HT-29 (cell line): ENCODE measurements at regions not wholly inside any gene's neighbourhood (a gene's known extent, or its start where the extent isn't known, plus 50 kb on each side); places are given as distances from the start of the nearest gene placed in this dataset.
"Not testable (repeated sequence)": the region's sequence is repeated elsewhere in the genome, so short reads cannot be mapped to it uniquely, and the experiment has no call there.

ENCODE experiments used
- DNase-seq: peaks from one replicate; pipeline ENCODE4 v3.0.0-alpha.2; 2015; ENCODE audit warnings: low spot score

- DNase-seq = no peak
These were observed 201.8 kb upstream of the GK2 start for GRCh38 chr4:79609817-79610216.

- DNase-seq = no peak
These were observed 200.0 kb upstream of the GK2 start for GRCh38 chr4:79607979-79608378.

- no peak for DNase-seq
These were observed 196.1 kb upstream of the GK2 start for GRCh38 chr4:79604152-79604551.

GRCh38 chr4:79603681-79604080 is 195.7 kb upstream of the GK2 start:
- DNase-seq = no peak

GRCh38 chr4:79599691-79600090 is 191.7 kb upstream of the GK2 start:
- DNase-seq = no peak

GRCh38 chr4:79598801-79599200 is 190.8 kb upstream of the GK2 start:
- no peak for DNase-seq

GRCh38 chr4:79598214-79598613 is 190.2 kb upstream of the GK2 start:
- no peak for DNase-seq

GRCh38 chr4:79597266-79597665 is 189.2 kb upstream of the GK2 start:
- no peak for DNase-seq

- not testable (repeated sequence) for DNase-seq
These were observed 184.2 kb upstream of the GK2 start for GRCh38 chr4:79592218-79592617.

GRCh38 chr4:79588679-79589078 is 180.7 kb upstream of the GK2 start:
- no peak for DNase-seq

GRCh38 chr4:79587207-79587606 is 179.2 kb upstream of the GK2 start:
- DNase-seq = not testable (repeated sequence)

GRCh38 chr4:79585834-79586233 is 177.8 kb upstream of the GK2 start:
- DNase-seq = no peak

- DNase-seq = no peak
These were observed 177.3 kb upstream of the GK2 start for GRCh38 chr4:79585330-79585729.

- DNase-seq = no peak
These were observed 176.9 kb upstream of the GK2 start for GRCh38 chr4:79584902-79585301.

GRCh38 chr4:79584352-79584751 is 176.3 kb upstream of the GK2 start:
- DNase-seq = no peak

- DNase-seq = no peak
These were observed 170.6 kb upstream of the GK2 start for GRCh38 chr4:79578606-79579005.

GRCh38 chr4:79576429-79576753 is 168.4 kb upstream of the GK2 start:
- peak; percentile 61 for DNase-seq

- no peak for DNase-seq
These were observed 167.8 kb upstream of the GK2 start for GRCh38 chr4:79575709-79576428.

GRCh38 chr4:79574741-79575451 is 166.9 kb upstream of the GK2 start:
- no peak for DNase-seq

GRCh38 chr4:79563219-79563618 is 155.2 kb upstream of the GK2 start:
- no peak for DNase-seq

- no peak for DNase-seq
These were observed 153.7 kb upstream of the GK2 start for GRCh38 chr4:79561751-79562150.

GRCh38 chr4:79559398-79559797 is 151.4 kb upstream of the GK2 start:
- not testable (repeated sequence) for DNase-seq

- no peak for DNase-seq
These were observed 144.3 kb upstream of the GK2 start for GRCh38 chr4:79552311-79552710.

- no peak for DNase-seq
These were observed 143.5 kb upstream of the GK2 start for GRCh38 chr4:79551555-79551954.
